Keratinocyte (primary cell): ENCODE measurements at regions not wholly inside any gene's neighbourhood (a gene's known extent, or its start where the extent isn't known, plus 50 kb on each side); places are given as distances from the start of the nearest gene placed in this dataset.

Experiments
- CTCF ChIP-seq, 3 experiments: IDR thresholded peaks in 1 of 3; conservative IDR thresholded peaks in 1 of 3; optimal IDR thresholded peaks in 1 of 3; 2 replicates in 2 of 3; 3 replicates in 1 of 3; pipeline versions ENCODE3 to v1.5.1; 2011; ENCODE audit warnings: low read length in 3 of 3, mild to moderate bottlenecking in 3 of 3, moderate library complexity in 2 of 3, control low read depth in 1 of 3, inconsistent platforms in 1 of 3; ENCODE audit not compliant: insufficient read depth in 2 of 3; ENCODE audit errors: extremely low read depth in 1 of 3
- EZH2 ChIP-seq: IDR thresholded peaks from one replicate; pipeline ENCODE4 v1.6.1; 2012; ENCODE audit warnings: inconsistent platforms, mild to moderate bottlenecking, low read length, moderate library complexity

- TF ChIP-seq EZH2 (no peak), CTCF (optimal IDR thresholded peaks at IDR 0.05 in 1 of 3, IDR thresholded peaks at IDR 0.05 in 1 of 3, conservative IDR thresholded peaks at IDR 0.05 in 1 of 3; ENCODE audit: extremely low read depth in 1 of 3, insufficient read depth in 2 of 3, low read length in 3 of 3) (no peak)
These were observed 53.1 kb downstream of the CXCL1 start for GRCh38 chr4:73922317-73922716.
